Gastroesophageal sphincter (tissue), 4 donors: ENCODE measurements at regions not wholly inside any gene's neighbourhood (a gene's known extent, or its start where the extent isn't known, plus 50 kb on each side); places are given as distances from the start of the nearest gene placed in this dataset.

ENCODE experiments used
- ATAC-seq: fragments of 150-250 bp; one replicate; pipeline ENCODE4 v1.9.1; 2016; ENCODE audit warnings: mild to moderate bottlenecking, moderate library complexity
- H3K27ac ChIP-seq, 4 donors: fragments of 200-600 bp; sonication (generic) in 3 of 4; 1 replicate in 3 of 4; 2 replicates in 1 of 4; pipeline ENCODE4 v1.5.1; 2016 to 2019
- H3K27me3 ChIP-seq: fragments of 200-600 bp; sonication (generic); one replicate; pipeline ENCODE4 v1.5.1; 2019
- H3K36me3 ChIP-seq, 2 donors: fragments of 200-600 bp; sonication (generic); one replicate each; pipeline ENCODE4 v1.5.1; 2019; ENCODE audit warnings: control low read depth in 1 of 2
- H3K4me1 ChIP-seq, 3 donors: fragments of 200-600 bp; sonication (generic); 1 replicate in 2 of 3; 2 replicates in 1 of 3; pipeline ENCODE4 v1.5.1; 2016 to 2019; ENCODE audit warnings: control low read depth in 2 of 3
- H3K4me3 ChIP-seq, 2 donors: fragments of 200-600 bp; sonication (generic); one replicate each; pipeline ENCODE4 v1.5.1; 2019; ENCODE audit warnings: mild to moderate bottlenecking in 1 of 2, moderate library complexity in 1 of 2
- H3K9me3 ChIP-seq, 3 donors: fragments of 200-600 bp; sonication (generic); one replicate each; pipeline ENCODE4 v1.5.1; 2017 to 2019; ENCODE audit warnings: control low read depth in 2 of 3
- EP300 ChIP-seq: sonication (generic); formaldehyde crosslinking; IDR thresholded peaks from one replicate; pipeline ENCODE4 v1.6.1; 2017; ENCODE audit warnings: antibody characterized with exemption, mild to moderate bottlenecking
- POLR2A ChIP-seq, 2 donors: fragments of 450-650 bp; IDR thresholded peaks; one replicate each; pipeline ENCODE4 v1.6.1; 2017; ENCODE audit warnings: antibody characterized with exemption in 2 of 2, mild to moderate bottlenecking in 2 of 2, moderate library complexity in 1 of 2
- POLR2AphosphoS5 ChIP-seq: sonication (generic); formaldehyde crosslinking; IDR thresholded peaks from one replicate; pipeline ENCODE4 v1.6.1; 2017; ENCODE audit warnings: antibody characterized with exemption
- WGBS, 2 donors: methylation state at CpG; one replicate each; pipeline ENCODE4 v1.1.5; 2018; ENCODE audit warnings: low coverage in 1 of 2; 5-methylcytosine and 5-hydroxymethylcytosine counted together
- TF ChIP-seq, protein P1 (sequence below), 4 experiments: fragments of 200-600 bp in 2 of 4; fragments of 450-650 bp in 2 of 4; sonication (generic) in 1 of 4; IDR thresholded peaks; one replicate each; pipeline ENCODE4 v1.5.1; 2017 to 2019; ENCODE audit warnings: antibody characterized with exemption in 4 of 4, mild to moderate bottlenecking in 2 of 4, moderate library complexity in 2 of 4

GRCh38 chr15:94855018-94855408 is 623.7 kb downstream of the MCTP2 start:
- ATAC-seq = no peak
- H3K27me3 ChIP-seq = no peaks in the 10 kb centered on the region
- no peak overlapping the region for H3K27ac ChIP-seq
- H3K4me1 ChIP-seq = no peaks in the 10 kb centered on the region
- H3K36me3 ChIP-seq = no peaks in the 10 kb centered on the region
- 92 to 98% methylated on average over 3 of the region's 3 CpGs for WGBS, 2 donors
- H3K9me3 ChIP-seq = no peaks in the 10 kb centered on the region
- H3K4me3 ChIP-seq = no peak overlapping the region
- TF ChIP-seq POLR2AphosphoS5 (no peak), POLR2A (IDR thresholded peaks at IDR 0.05) (no peak), EP300 (no peak)
- TF ChIP-seq, protein P1, sequence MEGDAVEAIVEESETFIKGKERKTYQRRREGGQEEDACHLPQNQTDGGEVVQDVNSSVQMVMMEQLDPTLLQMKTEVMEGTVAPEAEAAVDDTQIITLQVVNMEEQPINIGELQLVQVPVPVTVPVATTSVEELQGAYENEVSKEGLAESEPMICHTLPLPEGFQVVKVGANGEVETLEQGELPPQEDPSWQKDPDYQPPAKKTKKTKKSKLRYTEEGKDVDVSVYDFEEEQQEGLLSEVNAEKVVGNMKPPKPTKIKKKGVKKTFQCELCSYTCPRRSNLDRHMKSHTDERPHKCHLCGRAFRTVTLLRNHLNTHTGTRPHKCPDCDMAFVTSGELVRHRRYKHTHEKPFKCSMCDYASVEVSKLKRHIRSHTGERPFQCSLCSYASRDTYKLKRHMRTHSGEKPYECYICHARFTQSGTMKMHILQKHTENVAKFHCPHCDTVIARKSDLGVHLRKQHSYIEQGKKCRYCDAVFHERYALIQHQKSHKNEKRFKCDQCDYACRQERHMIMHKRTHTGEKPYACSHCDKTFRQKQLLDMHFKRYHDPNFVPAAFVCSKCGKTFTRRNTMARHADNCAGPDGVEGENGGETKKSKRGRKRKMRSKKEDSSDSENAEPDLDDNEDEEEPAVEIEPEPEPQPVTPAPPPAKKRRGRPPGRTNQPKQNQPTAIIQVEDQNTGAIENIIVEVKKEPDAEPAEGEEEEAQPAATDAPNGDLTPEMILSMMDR (IDR thresholded peaks at IDR 0.05) = no peak

- H3K27me3 ChIP-seq = no peaks in the 10 kb centered on the region
- no peak overlapping the region for H3K4me3 ChIP-seq
- H3K27ac ChIP-seq = no peak overlapping the region
- H3K9me3 ChIP-seq = no peaks in the 10 kb centered on the region
- H3K4me1 ChIP-seq = no peaks in the 10 kb centered on the region
- H3K36me3 ChIP-seq = no peaks in the 10 kb centered on the region
- TF ChIP-seq POLR2AphosphoS5 (no peak), POLR2A (IDR thresholded peaks at IDR 0.05) (no peak), EP300 (no peak)
- TF ChIP-seq, protein P1 (IDR thresholded peaks at IDR 0.05) = no peak
- WGBS, 2 donors = 96 to 99% methylated on average over 9 to 14 of the region's 49 CpGs
- no peak for ATAC-seq
These were observed 624.3 kb downstream of the MCTP2 start for GRCh38 chr15:94855409-94856266.

DNA sequence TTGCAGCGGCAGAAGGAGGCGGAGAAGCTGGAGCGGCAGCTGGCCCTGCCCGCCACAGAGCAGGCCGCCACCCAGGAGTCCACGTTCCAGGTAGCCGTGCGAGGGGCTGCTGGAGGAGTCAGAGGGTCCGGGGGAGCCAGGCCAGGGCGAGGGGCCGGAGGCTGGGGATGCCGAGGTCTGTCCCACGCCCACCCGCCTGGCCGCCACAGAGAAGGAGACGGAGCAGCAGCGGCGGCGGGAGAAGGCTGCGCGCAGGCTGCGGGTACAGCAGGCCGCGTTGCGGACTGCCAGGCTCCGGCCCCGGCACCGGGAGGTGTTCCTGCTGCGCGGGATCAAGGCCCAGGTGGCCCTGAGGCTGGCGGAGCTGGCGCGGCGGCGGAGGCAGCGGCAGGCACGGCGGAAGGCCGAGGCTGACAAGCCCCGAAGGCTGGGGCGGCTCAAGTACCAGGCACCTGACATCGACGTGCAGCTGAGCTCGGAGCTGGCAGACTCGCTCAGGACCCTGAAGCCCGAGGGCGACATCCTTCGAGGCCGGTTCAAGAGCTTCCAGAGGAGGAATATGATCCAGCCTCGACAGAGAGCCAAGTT is 625.0 kb downstream of the MCTP2 start:
- Histone ChIP-seq H3K9me3 (no peaks in the 10 kb centered on the region), H3K27me3 (no peaks in the 10 kb centered on the region), H3K27ac (no peak overlapping the region), H3K4me3 (no peak overlapping the region), H3K4me1 (no peaks in the 10 kb centered on the region), H3K36me3 (no peaks in the 10 kb centered on the region)
- 73% methylated on average over 6 of the region's 50 CpGs; no CpG with 5 or more reads in 1 of the 2 donors for WGBS, 2 donors
- no peak for TF ChIP-seq POLR2AphosphoS5
- TF ChIP-seq, protein P1 (IDR thresholded peaks at IDR 0.05) = no peak
- no peak for TF ChIP-seq EP300
- TF ChIP-seq POLR2A (IDR thresholded peaks at IDR 0.05) = no peak
- ATAC-seq = no peak

GRCh38 chr15:94857466-94857865 is 626.1 kb downstream of the MCTP2 start:
- no peak for ATAC-seq
- no peak overlapping the region for H3K4me3 ChIP-seq
- no peaks in the 10 kb centered on the region for H3K4me1 ChIP-seq
- no peaks in the 10 kb centered on the region for H3K9me3 ChIP-seq
- H3K36me3 ChIP-seq = no peaks in the 10 kb centered on the region
- no peak overlapping the region for H3K27ac ChIP-seq
- no peak for TF ChIP-seq POLR2A (IDR thresholded peaks at IDR 0.05)
- H3K27me3 ChIP-seq = no peaks in the 10 kb centered on the region
- 96 to 100% methylated on average over 4 of the region's 4 CpGs for WGBS, 2 donors

DNA sequence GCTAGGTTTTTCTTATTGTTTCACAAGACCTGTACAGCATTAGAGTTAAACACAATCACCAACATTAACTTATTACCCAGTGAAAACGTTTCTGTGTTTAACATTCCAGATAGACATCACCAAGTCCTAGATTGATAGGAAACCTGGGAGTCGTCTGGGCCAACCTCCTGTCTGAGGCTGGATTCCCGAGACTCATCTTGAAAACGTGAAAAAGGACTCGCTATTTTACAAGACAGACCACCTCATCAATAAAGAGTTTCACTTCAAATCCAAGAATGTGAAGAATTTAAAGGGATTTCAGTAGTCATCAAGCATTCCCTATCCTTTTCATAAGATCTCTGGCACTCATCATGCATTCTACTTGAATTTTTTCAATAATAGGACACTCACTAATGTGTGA is 626.6 kb downstream of the MCTP2 start:
- H3K27ac ChIP-seq = no peak overlapping the region
- TF ChIP-seq POLR2AphosphoS5 (no peak), POLR2A (IDR thresholded peaks at IDR 0.05) (no peak), EP300 (no peak)
- TF ChIP-seq, protein P1 (IDR thresholded peaks at IDR 0.05) = no peak
- H3K9me3 ChIP-seq = peaks cover 0 to under 1% (median 0%) of the 10 kb centered on the region in 3 donors
- no peaks in the 10 kb centered on the region for H3K36me3 ChIP-seq
- 41 to 45% methylated on average over 4 of the region's 5 CpGs for WGBS, 2 donors
- H3K27me3 ChIP-seq = no peaks in the 10 kb centered on the region
- ATAC-seq = no peak
- H3K4me3 ChIP-seq = no peak overlapping the region
- H3K4me1 ChIP-seq = no peaks in the 10 kb centered on the region
